WERI-Rb-1 (cell line): ENCODE measurements at regions not wholly inside any gene's neighbourhood (a gene's known extent, or its start where the extent isn't known, plus 50 kb on each side); places are given as distances from the start of the nearest gene placed in this dataset.

Experiments used
- DNase-seq: peaks from one replicate; pipeline ENCODE4 v3.0.0-alpha.2; 2020
- H3K27ac ChIP-seq: fragments of 250-450 bp; sonication (Bioruptor Pico); 2 replicates; pipeline ENCODE4 v1.5.1; 2020; ENCODE audit warnings: mild to moderate bottlenecking, moderate library complexity
- H3K27me3 ChIP-seq: fragments of 250-450 bp; sonication (Bioruptor Pico); 2 replicates; pipeline ENCODE4 v1.5.1; 2021; ENCODE audit warnings: mild to moderate bottlenecking, low read depth, moderate library complexity; ENCODE audit not compliant: insufficient read depth, severe bottlenecking
- H3K36me3 ChIP-seq: fragments of 250-450 bp; sonication (Bioruptor Pico); 2 replicates; pipeline ENCODE4 v1.5.1; 2020; ENCODE audit warnings: mild to moderate bottlenecking, moderate library complexity
- H3K4me3 ChIP-seq: 2 replicates; pipeline ENCODE4 v1.5.1; 2011; ENCODE audit warnings: low read depth, mild to moderate bottlenecking, control low read depth, low read length
- H3K9me3 ChIP-seq: fragments of 250-450 bp; sonication (Bioruptor Pico); 2 replicates; pipeline ENCODE4 v1.5.1; 2021; ENCODE audit warnings: mild to moderate bottlenecking, moderate library complexity; ENCODE audit not compliant: severe bottlenecking
- TF ChIP-seq, protein P1 (sequence below): IDR thresholded peaks from 2 replicates; pipeline ENCODE4 v1.5.1; 2011; ENCODE audit warnings: low read depth, mild to moderate bottlenecking, control low read depth, inconsistent platforms, low read length

DNA sequence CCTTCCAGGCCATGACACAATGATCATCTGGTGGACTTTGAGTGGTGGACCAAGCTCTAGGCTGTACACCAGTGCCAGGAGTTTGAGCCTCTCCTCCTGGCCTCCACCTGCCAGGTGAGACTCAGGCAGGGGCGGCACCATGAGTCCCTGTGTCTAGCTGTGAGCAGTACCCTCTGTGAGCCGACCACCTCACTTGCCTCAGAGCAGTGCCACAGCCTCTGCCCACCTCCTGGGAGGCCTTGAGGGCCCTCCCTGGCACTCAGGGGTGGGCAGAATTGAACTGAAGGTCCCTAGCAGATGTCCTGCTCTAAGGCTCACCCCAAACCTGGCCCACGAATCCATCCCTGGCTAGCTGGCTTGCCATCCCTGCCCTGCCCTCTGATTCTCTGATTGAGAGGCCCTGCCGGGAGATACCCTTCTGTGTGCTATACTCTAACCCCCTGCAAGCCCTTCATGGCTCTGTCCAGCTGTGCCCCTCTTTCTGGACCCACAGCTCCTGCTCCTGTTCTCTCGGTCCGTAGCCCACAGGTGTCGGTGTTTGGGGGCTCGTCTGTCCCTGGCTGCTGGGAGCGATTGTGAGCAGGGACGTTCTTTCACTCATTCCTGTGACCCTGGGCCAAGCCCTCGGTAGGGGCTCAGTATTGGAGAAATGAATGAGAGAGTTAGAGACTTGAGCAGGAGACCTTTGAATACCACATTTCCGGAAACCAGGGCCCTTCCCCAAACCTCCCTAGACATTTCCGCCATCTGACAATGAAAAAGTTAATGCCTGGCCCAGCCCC lies 70.0 kb downstream of the INHBB start:
- no peaks in the 10 kb centered on the region for H3K36me3 ChIP-seq
- H3K27me3 ChIP-seq = no peaks in the 10 kb centered on the region
- H3K9me3 ChIP-seq = peaks cover 12% of the 10 kb centered on the region
- DNase-seq = no peak
- H3K27ac ChIP-seq = no peak overlapping the region
- TF ChIP-seq, protein P1, sequence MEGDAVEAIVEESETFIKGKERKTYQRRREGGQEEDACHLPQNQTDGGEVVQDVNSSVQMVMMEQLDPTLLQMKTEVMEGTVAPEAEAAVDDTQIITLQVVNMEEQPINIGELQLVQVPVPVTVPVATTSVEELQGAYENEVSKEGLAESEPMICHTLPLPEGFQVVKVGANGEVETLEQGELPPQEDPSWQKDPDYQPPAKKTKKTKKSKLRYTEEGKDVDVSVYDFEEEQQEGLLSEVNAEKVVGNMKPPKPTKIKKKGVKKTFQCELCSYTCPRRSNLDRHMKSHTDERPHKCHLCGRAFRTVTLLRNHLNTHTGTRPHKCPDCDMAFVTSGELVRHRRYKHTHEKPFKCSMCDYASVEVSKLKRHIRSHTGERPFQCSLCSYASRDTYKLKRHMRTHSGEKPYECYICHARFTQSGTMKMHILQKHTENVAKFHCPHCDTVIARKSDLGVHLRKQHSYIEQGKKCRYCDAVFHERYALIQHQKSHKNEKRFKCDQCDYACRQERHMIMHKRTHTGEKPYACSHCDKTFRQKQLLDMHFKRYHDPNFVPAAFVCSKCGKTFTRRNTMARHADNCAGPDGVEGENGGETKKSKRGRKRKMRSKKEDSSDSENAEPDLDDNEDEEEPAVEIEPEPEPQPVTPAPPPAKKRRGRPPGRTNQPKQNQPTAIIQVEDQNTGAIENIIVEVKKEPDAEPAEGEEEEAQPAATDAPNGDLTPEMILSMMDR = no peak
- H3K4me3 ChIP-seq = no peak overlapping the region

DNA sequence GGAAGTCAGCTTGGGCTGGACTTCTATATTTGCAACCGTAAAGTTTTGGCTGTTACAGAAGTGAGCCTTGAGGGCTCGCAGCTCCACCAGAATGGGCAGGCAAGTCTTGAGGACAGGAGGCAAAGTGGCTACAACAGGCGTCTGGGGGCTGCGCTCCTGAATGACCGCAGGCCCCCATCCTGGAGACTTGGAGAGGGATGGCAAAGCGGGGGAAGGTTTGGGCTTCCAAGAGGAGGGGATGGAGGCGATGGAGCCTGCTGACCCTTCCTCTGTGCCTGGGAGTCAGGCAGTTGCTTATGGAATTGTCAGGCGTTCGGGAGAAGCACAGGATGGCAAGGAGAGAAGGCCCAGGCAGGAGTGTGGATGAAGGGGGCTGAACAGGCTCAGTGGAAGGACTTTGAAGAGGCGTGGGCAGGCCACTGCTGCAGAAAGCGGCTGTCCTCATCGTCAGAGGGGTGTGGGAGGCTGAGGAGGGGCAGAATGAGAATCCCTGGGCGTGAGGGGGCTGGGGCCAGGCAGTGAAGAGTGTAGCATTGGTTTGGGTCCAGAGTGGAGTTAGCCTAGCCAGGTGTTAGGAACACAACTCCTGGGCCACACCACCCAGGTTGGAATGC lies 72.3 kb downstream of the INHBB start:
- Histone ChIP-seq H3K36me3 (no peaks in the 10 kb centered on the region), H3K27ac (no peak overlapping the region), H3K27me3 (no peaks in the 10 kb centered on the region), H3K9me3 (no peaks in the 10 kb centered on the region), H3K4me3 (no peak overlapping the region)
- DNase-seq = no peak
- TF ChIP-seq, protein P1 = no peak

DNA sequence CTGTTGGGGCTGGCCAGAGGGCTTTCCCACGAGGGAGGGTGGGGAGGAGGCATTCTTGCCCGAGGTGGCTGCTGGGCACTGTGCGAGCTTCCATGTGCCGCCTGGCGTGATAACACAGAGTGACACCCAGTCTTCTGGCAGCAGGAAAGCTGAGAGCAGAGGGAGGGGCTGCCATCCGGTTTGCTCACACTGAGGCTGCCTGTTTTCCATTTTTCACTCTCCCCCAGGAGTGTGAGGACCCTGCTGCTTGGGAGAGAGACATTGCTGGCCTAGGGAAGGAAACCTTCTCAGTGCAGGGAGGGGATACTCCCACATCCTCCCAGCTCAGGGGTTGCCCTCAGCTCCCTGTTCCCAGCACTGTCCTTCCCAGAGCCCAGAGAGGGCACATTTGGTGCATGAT lies 73.1 kb downstream of the INHBB start:
- H3K36me3 ChIP-seq = no peaks in the 10 kb centered on the region
- no peaks in the 10 kb centered on the region for H3K27me3 ChIP-seq
- H3K4me3 ChIP-seq = no peak overlapping the region
- TF ChIP-seq, protein P1 = no peak
- DNase-seq = no peak
- H3K27ac ChIP-seq = no peak overlapping the region
- H3K9me3 ChIP-seq = no peaks in the 10 kb centered on the region

DNA sequence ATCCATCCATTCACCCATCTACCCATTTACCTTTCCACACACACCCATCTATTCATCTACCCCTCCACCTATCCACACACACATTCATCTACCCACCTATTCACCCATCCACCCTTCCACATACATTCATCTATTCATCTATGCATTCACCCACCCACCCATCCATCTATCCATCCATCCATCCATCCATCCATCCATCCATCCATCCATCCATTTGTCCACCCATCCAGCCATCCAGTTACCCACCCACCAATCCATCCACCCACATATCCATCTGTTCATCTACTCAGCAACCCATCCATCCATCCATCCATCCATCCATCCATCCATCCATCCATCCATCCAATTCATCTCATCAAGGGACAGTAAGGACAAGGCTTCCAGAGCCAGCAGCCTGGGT lies 74.0 kb downstream of the INHBB start:
- TF ChIP-seq, protein P1 = no peak
- Histone ChIP-seq H3K4me3 (no peak overlapping the region), H3K9me3 (no peaks in the 10 kb centered on the region), H3K27me3 (no peaks in the 10 kb centered on the region), H3K36me3 (no peaks in the 10 kb centered on the region), H3K27ac (no peak overlapping the region)
- DNase-seq = no peak

DNA sequence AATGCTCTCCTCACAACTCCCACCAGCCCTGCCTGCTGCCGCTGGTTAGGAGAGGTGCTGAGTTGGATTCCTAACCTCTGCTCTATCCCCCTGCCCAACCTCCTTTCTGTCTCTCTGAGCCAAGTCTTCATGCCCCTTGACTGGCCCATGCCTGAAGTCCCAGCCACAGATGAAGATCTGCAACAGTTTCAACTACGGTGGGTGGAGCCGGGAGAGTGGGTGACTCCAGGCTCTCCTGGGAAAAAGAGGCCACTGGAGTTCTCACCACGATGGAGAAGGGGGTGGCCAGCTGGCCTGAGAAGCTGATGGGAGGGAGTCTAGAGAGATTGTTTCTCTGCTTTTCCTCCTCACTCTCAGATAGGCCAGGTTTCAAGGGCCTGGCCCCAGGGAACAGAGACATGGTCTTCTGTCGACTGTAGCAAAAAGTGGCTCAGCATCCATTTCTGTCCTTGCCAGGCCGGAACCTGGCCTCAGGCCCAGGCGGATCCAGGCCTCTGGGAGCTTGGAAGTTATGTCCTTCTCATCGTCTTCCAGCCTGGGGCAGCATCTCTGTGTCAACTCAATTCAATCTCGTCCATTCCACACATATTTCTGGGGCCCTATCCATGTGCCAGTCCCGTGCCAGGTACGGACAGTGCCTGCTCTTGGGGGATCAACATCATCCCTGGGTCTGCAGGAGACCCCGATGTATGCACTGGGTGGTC lies 75.3 kb downstream of the INHBB start:
- TF ChIP-seq, protein P1 = no peak
- no peak for DNase-seq
- Histone ChIP-seq H3K27ac (no peak overlapping the region), H3K27me3 (no peaks in the 10 kb centered on the region), H3K4me3 (no peak overlapping the region), H3K9me3 (no peaks in the 10 kb centered on the region), H3K36me3 (no peaks in the 10 kb centered on the region)
